Ovary (tissue), 3 donors: ENCODE measurements at regions not wholly inside any gene's neighbourhood (a gene's known extent, or its start where the extent isn't known, plus 50 kb on each side); places are given as distances from the start of the nearest gene placed in this dataset.

Experiments
- POLR2A ChIP-seq: fragments of 450-650 bp; IDR thresholded peaks from one replicate; pipeline ENCODE4 v1.6.1; 2017; ENCODE audit warnings: antibody characterized with exemption, mild to moderate bottlenecking, moderate library complexity
- TF ChIP-seq, protein P1 (sequence below), 3 donors: fragments of 450-650 bp in 2 of 3; fragments of 200-600 bp in 1 of 3; IDR thresholded peaks; one replicate each; pipeline versions ENCODE4 v1.5.1 to v1.8.0; 2016 to 2022; ENCODE audit warnings: antibody characterized with exemption in 3 of 3, mild to moderate bottlenecking in 1 of 3
- donor health status: DM: no; HTN: no; CAD: no.

DNA sequence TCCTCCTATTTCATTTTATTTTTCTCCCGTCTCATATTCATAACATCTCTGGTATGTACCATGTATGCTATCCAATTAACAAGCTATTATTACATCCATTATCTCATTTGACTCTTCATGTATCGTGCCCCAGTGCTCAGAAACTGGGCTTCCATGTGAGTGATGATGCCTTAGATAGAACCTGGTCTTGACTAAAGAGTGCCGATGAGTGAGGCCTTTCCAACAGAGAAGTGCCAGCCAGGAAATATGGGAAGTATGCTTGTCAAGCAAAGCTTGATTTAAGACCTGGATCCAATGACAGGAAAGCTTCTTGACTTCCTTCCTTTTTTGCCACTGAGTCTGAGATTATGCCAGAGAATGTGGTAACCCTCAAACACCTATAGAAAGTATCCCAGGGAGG, 371.7 kb upstream of the FGF13 start:
- TF ChIP-seq, protein P1, sequence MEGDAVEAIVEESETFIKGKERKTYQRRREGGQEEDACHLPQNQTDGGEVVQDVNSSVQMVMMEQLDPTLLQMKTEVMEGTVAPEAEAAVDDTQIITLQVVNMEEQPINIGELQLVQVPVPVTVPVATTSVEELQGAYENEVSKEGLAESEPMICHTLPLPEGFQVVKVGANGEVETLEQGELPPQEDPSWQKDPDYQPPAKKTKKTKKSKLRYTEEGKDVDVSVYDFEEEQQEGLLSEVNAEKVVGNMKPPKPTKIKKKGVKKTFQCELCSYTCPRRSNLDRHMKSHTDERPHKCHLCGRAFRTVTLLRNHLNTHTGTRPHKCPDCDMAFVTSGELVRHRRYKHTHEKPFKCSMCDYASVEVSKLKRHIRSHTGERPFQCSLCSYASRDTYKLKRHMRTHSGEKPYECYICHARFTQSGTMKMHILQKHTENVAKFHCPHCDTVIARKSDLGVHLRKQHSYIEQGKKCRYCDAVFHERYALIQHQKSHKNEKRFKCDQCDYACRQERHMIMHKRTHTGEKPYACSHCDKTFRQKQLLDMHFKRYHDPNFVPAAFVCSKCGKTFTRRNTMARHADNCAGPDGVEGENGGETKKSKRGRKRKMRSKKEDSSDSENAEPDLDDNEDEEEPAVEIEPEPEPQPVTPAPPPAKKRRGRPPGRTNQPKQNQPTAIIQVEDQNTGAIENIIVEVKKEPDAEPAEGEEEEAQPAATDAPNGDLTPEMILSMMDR (IDR thresholded peaks at IDR 0.05), result no peak
- no peak for TF ChIP-seq POLR2A
